SKM-1 (cell line): ENCODE measurements at regions not wholly inside any gene's neighbourhood (a gene's known extent, or its start where the extent isn't known, plus 50 kb on each side); places are given as distances from the start of the nearest gene placed in this dataset.

Experiments
- DNase-seq: peaks from one replicate; lab custom pipeline; 2025; ENCODE audit not compliant: unreplicated experiment; lab: John Stamatoyannopoulos, UW

GRCh38 chr2:118622913-118623312 is 224.5 kb downstream of the EN1 start:
- DNase-seq = peak; percentile 8

GRCh38 chr2:118622108-118622507 is 225.3 kb downstream of the EN1 start:
- DNase-seq = no peak

DNA sequence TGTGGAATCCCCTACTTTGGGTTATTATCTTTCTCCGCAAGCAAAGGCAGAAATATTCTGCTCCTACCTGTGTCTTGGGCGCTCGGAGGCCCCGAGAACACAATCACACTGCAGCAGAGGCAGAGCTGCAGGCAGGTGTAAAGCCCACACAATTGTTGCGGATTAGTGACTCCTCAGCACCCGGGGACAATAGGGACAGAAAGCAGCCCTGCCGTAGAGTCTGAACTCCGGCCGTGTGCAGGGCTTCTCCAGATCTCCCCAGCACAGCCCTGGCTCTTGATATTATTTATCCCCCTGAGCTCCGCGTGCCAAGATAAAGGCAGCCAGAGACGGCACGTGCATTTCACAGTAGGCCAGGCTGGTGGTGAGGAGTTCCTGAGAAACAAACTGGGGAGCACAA is 229.2 kb downstream of the EN1 start:
- DNase-seq = no peak

- DNase-seq = no peak
Observed at GRCh38 chr2:118616432-118616831, 231.0 kb downstream of the EN1 start.

DNA sequence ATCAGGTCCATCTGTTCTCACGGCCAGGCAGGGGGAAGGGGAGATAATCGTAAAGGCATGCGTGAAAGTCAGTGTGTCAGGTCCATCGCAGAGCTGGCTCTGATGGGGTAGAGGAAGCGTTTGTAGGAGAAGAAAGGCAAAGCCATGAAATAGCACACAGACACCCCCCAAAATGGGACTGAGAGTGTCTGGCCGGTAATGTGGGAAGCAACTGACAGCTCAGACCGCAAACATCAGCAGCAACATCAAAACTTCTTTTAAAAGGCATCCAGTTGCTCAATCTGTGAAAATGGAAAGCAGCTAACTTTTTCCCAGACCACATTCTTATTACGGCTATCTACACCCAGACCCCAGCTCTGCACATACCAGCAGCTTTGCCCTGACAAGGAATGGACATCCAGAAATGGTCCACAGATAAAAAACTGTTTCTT is 232.6 kb downstream of the EN1 start:
- peak; percentile 47 for DNase-seq

DNA sequence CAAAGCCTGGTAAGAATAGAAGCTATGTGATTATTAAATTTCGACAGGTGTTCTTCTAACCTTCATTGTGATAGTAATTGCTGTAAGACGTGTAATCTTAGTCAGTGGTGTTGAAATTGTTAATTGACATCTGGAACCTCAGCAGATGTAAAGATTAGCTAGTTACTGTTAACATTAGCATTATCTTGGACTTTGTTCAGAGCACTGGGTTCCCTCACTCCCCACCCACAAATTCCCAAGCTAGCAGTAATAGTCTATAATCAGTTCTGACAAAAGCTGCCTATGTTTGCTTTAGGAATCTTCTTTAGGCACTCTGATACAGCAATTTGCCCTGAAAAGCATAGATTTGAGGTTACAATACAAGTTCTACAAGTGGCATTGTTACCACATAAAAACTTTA is 233.7 kb downstream of the EN1 start:
- DNase-seq = no peak

GRCh38 chr2:118611691-118612090 is 235.8 kb downstream of the EN1 start:
- no peak for DNase-seq

DNA sequence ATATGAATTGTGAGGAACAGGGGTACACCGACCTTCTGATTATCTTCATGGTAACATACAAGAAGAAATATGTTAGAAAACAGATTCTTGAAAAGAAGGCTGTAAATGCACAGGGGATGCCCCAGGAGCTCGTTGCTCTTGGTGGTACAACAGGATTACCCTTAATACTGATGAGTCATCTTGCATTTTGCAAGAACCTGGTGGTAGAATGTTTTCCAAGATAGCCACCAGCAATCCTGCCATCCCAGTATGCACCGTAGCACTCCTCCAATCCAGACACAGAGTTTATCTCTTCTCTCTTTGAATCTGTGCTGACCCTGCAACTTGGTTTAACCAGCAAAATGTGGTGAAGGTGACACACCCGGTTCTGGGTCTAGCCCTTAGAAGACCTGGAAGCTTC is 238.3 kb downstream of the EN1 start:
- DNase-seq = no peak

- DNase-seq = no peak
Observed at GRCh38 chr2:118607641-118608040, 239.8 kb downstream of the EN1 start.

- no peak for DNase-seq
Observed at GRCh38 chr2:118604811-118605210, 242.6 kb downstream of the EN1 start.

GRCh38 chr2:118604371-118604770 is 243.1 kb downstream of the EN1 start:
- no peak for DNase-seq

DNA sequence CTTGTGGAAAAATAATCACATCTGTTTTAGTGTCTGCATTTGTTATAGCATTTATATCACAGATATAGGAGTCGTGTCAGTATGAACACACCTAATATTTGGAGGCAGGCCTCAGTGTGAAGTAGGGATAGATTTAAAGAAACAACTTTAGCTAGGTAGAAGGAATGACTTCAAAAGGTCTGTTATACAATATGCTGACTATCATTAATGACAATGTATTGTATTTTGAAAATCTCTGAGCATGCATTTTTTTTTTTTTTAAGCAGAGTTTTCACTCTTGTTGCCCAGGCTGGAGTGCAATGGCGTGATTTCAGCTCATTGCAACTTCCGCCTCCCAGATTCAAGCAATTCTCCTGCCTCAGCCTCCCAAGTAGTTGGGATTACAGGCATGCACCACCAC is 248.3 kb downstream of the EN1 start:
- DNase-seq = no peak

DNA sequence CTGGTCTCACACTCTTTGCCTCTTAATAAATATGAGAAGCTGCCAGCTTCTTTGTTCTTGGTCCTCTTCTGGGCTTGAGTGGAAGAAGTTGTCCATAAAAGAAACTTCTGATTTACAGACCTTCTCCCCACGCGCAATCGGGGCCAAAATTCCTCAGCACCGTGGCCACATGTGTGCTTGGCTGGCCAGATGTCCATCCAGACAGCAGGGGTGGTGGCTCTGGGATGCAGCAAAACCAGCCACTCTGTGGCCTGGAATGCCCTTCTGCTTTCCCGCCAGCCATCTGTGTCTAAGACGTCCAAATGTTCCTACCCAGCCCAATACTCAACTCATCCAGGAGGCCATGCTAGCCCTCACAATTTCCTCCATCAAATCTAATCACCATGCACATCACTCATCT is 250.8 kb downstream of the EN1 start:
- no peak for DNase-seq

- DNase-seq = peak; percentile 60
Observed at GRCh38 chr2:118593257-118593656, 254.2 kb downstream of the EN1 start.

GRCh38 chr2:118591223-118591622 is 256.2 kb downstream of the EN1 start:
- DNase-seq = no peak

DNA sequence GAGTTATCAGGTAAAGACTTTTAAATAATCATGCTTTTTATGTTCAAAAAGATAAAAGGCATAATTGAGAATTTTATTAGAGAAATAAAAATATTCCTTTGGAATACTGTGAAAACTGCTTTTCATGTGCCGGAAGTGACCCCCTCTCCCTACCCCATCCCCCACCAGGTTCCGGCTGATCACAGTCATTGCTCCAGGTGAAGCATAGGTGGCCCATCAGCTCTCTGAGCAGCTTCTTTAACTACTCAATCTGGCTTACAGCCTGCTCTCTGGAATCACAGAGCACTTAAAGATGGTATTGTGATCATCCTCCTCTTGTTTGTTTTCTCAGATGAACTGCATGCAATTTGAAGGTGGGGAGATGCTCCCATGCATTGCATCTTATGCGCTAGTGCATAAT is 257.7 kb downstream of the EN1 start:
- DNase-seq = no peak

GRCh38 chr2:118588850-118589249 is 258.6 kb downstream of the EN1 start:
- DNase-seq = no peak

DNA sequence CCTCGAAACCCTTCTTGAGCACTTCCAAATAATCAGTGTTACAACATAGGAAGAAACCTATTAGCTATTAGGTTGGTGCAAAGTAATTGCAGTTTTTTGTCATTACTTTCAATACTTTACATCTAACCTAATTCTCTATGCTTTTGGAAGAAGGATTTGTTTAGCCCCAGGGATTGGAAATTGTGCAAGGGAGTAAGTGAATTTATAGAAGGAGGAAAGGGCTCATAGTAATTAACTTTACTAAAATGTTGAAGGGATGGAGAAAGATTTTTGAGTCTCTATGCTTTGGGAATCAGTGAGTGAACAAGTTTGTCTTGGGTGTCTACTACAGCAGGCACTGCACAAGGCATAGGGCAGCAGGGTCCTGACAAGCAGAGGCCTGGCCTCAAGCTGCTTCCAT is 261.1 kb downstream of the EN1 start:
- DNase-seq = no peak

- no peak for DNase-seq
Observed at GRCh38 chr2:118584877-118585276, 262.6 kb downstream of the EN1 start.

- DNase-seq = no peak
Observed at GRCh38 chr2:118584062-118584749, 263.2 kb downstream of the EN1 start.

GRCh38 chr2:118582058-118582457 is 265.4 kb downstream of the EN1 start:
- DNase-seq = no peak

DNA sequence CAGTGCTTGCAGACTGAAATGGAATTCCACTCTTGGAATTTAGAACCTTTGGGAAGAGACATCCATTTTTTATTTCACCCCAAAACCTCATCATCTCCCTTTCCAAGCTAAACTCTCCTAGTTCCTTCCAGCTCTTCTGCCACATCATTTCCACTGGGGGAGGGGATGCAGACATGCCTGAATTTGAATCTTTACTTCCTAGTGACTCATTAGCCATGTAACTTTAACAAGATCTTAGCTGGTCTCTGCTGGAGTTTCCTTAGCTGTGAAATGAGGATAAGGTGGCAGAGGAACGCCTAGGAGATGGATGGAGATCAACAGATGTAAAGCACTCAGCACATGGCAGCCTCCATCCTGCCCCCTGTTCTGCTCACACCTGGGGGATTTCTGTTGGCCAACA is 266.8 kb downstream of the EN1 start:
- DNase-seq = no peak

- DNase-seq = no peak
Observed at GRCh38 chr2:118580107-118580506, 267.3 kb downstream of the EN1 start.
